Breast epithelium (tissue), 4 donors: ENCODE measurements at regions not wholly inside any gene's neighbourhood (a gene's known extent, or its start where the extent isn't known, plus 50 kb on each side); places are given as distances from the start of the nearest gene placed in this dataset.

Source experiments
- DNase-seq, 2 donors: peaks; one replicate each; pipeline ENCODE4 v3.0.0-alpha.2; 2019; ENCODE audit warnings: low spot score in 2 of 2
- H3K27ac ChIP-seq, 2 donors: fragments of 200-600 bp; sonication (generic) in 1 of 2; one replicate each; pipeline ENCODE4 v1.5.1; 2016 to 2019; ENCODE audit warnings: mild to moderate bottlenecking in 1 of 2
- H3K27me3 ChIP-seq, 2 donors: fragments of 200-600 bp; sonication (generic) in 1 of 2; one replicate each; pipeline versions ENCODE4 v1.5.1 to v1.6.0; 2017 to 2019; ENCODE audit warnings: control low read depth in 1 of 2, mild to moderate bottlenecking in 1 of 2
- H3K36me3 ChIP-seq: fragments of 200-600 bp; one replicate; pipeline ENCODE4 v1.5.1; 2019
- H3K4me1 ChIP-seq, 2 donors: fragments of 200-600 bp; sonication (generic); one replicate each; pipeline ENCODE4 v1.5.1; 2016 to 2019; ENCODE audit warnings: control low read depth in 1 of 2
- H3K4me3 ChIP-seq, 3 donors: fragments of 200-600 bp; sonication (generic); 1 replicate in 2 of 3; 2 replicates in 1 of 3; pipeline ENCODE4 v1.5.1; 2016 to 2019; ENCODE audit warnings: mild to moderate bottlenecking in 3 of 3, moderate library complexity in 2 of 3
- H3K9me3 ChIP-seq, 2 donors: fragments of 200-600 bp; sonication (generic) in 1 of 2; one replicate each; pipeline ENCODE4 v1.5.1; 2016 to 2019; ENCODE audit warnings: control low read depth in 1 of 2
- POLR2A ChIP-seq: fragments of 450-650 bp; IDR thresholded peaks from one replicate; pipeline ENCODE4 v1.6.1; 2016; ENCODE audit warnings: antibody characterized with exemption, mild to moderate bottlenecking, moderate library complexity
- POLR2AphosphoS5 ChIP-seq, 3 donors: sonication (generic); formaldehyde crosslinking; IDR thresholded peaks; one replicate each; pipeline ENCODE4 v1.6.1; 2017; ENCODE audit warnings: antibody characterized with exemption in 3 of 3
- intact Hi-C: fragments of 100-400 bp; cut with DNase I; formaldehyde crosslinking; loops from one replicate; pipeline ENCODE4 v1.15.1; 2023; ENCODE audit warnings: low total_unique reads
- TF ChIP-seq, protein P1 (sequence below), 3 donors: fragments of 450-650 bp; IDR thresholded peaks; one replicate each; pipeline ENCODE4 v1.5.1; 2016 to 2017; ENCODE audit warnings: antibody characterized with exemption in 3 of 3, mild to moderate bottlenecking in 3 of 3, moderate library complexity in 3 of 3

DNA sequence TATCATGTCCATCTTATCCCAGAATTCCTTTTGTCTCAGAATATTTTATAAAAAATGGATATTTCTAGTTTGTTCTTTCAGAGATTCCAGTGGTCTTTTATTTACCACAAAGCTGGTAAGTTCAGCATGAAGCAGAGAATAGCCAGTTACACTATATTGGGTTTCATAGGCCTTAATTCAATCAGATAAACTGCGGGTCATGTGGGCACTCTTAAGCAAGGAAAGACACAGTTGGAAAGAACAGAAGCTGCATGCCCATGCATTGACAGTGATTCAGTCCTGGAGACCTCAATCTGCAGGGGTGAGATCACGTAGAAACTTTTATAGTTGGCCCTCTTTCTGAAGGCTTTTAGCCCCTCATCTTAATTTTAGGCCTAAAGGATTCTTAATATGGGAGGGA is 281.3 kb upstream of the IGFBP3 start:
- H3K4me1 ChIP-seq = no peaks in the 10 kb centered on the region
- H3K9me3 ChIP-seq = no peaks in the 10 kb centered on the region
- intact Hi-C loops = no loop called here
- H3K27ac ChIP-seq = no peak overlapping the region
- H3K4me3 ChIP-seq = no peak overlapping the region
- no peaks in the 10 kb centered on the region for H3K27me3 ChIP-seq
- no peaks in the 10 kb centered on the region for H3K36me3 ChIP-seq
- TF ChIP-seq POLR2AphosphoS5 (IDR thresholded peaks at IDR 0.05) = no peak
- TF ChIP-seq, protein P1, sequence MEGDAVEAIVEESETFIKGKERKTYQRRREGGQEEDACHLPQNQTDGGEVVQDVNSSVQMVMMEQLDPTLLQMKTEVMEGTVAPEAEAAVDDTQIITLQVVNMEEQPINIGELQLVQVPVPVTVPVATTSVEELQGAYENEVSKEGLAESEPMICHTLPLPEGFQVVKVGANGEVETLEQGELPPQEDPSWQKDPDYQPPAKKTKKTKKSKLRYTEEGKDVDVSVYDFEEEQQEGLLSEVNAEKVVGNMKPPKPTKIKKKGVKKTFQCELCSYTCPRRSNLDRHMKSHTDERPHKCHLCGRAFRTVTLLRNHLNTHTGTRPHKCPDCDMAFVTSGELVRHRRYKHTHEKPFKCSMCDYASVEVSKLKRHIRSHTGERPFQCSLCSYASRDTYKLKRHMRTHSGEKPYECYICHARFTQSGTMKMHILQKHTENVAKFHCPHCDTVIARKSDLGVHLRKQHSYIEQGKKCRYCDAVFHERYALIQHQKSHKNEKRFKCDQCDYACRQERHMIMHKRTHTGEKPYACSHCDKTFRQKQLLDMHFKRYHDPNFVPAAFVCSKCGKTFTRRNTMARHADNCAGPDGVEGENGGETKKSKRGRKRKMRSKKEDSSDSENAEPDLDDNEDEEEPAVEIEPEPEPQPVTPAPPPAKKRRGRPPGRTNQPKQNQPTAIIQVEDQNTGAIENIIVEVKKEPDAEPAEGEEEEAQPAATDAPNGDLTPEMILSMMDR (IDR thresholded peaks at IDR 0.05) = no peak
- TF ChIP-seq POLR2A = no peak
- DNase-seq = no peak

- intact Hi-C loops = no loop called here
- H3K27me3 ChIP-seq = no peaks in the 10 kb centered on the region
- H3K36me3 ChIP-seq = no peaks in the 10 kb centered on the region
- TF ChIP-seq, protein P1 (IDR thresholded peaks at IDR 0.05) = no peak
- TF ChIP-seq POLR2AphosphoS5 (IDR thresholded peaks at IDR 0.05) (no peak), POLR2A (no peak)
- no peak for DNase-seq
- no peak overlapping the region for H3K27ac ChIP-seq
- H3K4me3 ChIP-seq = no peak overlapping the region
- H3K4me1 ChIP-seq = no peaks in the 10 kb centered on the region
- H3K9me3 ChIP-seq = no peaks in the 10 kb centered on the region
Measured at GRCh38 chr7:46201961-46202360, 280.9 kb upstream of the IGFBP3 start.

DNA sequence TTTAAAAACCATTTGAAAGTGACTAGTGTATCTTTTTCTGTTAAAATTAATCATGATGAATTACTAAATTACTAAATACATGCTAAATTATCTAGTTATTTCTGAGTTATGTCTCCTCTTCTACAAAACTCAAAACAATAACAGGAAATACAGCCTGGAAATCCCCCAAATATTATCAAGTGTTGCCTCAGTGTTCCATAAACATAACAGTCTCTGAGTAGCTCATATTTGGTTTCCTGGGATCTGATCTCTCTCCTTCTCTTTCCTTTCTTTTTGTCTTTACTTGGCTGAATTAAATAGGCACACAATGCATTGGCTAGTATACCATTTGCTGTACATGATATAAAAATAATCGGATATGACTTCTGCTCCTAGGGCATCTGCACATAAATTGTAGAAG is 277.6 kb upstream of the IGFBP3 start:
- Histone ChIP-seq H3K27me3 (no peaks in the 10 kb centered on the region), H3K36me3 (no peaks in the 10 kb centered on the region)
- intact Hi-C loops = no loop called here

GRCh38 chr7:46197785-46198540 is 276.9 kb upstream of the IGFBP3 start:
- TF ChIP-seq POLR2AphosphoS5 (IDR thresholded peaks at IDR 0.05) (no peak), POLR2A (no peak)
- TF ChIP-seq, protein P1 (IDR thresholded peaks at IDR 0.05) = no peak
- Histone ChIP-seq H3K36me3 (no peaks in the 10 kb centered on the region), H3K27ac (no peak overlapping the region), H3K4me3 (no peak overlapping the region), H3K4me1 (no peaks in the 10 kb centered on the region), H3K27me3 (no peaks in the 10 kb centered on the region), H3K9me3 (no peaks in the 10 kb centered on the region)
- DNase-seq = no peak
- intact Hi-C loops = no loop called here

More for the DNA sequence above, 277.6 kb upstream of the IGFBP3 start:
- H3K4me3 ChIP-seq = no peak overlapping the region
- no peak overlapping the region for H3K27ac ChIP-seq
- no peak for TF ChIP-seq POLR2AphosphoS5 (IDR thresholded peaks at IDR 0.05)
- TF ChIP-seq, protein P1 (IDR thresholded peaks at IDR 0.05) = no peak
- TF ChIP-seq POLR2A = no peak
- DNase-seq = no peak
- H3K9me3 ChIP-seq = no peaks in the 10 kb centered on the region
- no peaks in the 10 kb centered on the region for H3K4me1 ChIP-seq

GRCh38 chr7:46195934-46196333 is 274.9 kb upstream of the IGFBP3 start:
- Histone ChIP-seq H3K4me3 (no peak overlapping the region), H3K4me1 (no peaks in the 10 kb centered on the region), H3K9me3 (no peaks in the 10 kb centered on the region), H3K36me3 (no peaks in the 10 kb centered on the region), H3K27ac (no peak overlapping the region), H3K27me3 (no peaks in the 10 kb centered on the region)
- intact Hi-C loops = no loop called here
- TF ChIP-seq POLR2A (no peak), POLR2AphosphoS5 (IDR thresholded peaks at IDR 0.05) (no peak)
- TF ChIP-seq, protein P1 (IDR thresholded peaks at IDR 0.05) = no peak
- no peak for DNase-seq
